Gastroesophageal sphincter (tissue), 3 donors: ENCODE measurements at regions not wholly inside any gene's neighbourhood (a gene's known extent, or its start where the extent isn't known, plus 50 kb on each side); places are given as distances from the start of the nearest gene placed in this dataset.

Source experiments
- POLR2AphosphoS5 ChIP-seq: sonication (generic); formaldehyde crosslinking; IDR thresholded peaks from one replicate; pipeline ENCODE4 v1.6.1; 2017; ENCODE audit warnings: antibody characterized with exemption
- TF ChIP-seq, protein P1 (sequence below), 4 experiments: fragments of 200-600 bp in 2 of 4; fragments of 450-650 bp in 2 of 4; sonication (generic) in 1 of 4; IDR thresholded peaks; one replicate each; pipeline ENCODE4 v1.5.1; 2017 to 2019; ENCODE audit warnings: antibody characterized with exemption in 4 of 4, mild to moderate bottlenecking in 2 of 4, moderate library complexity in 2 of 4

DNA sequence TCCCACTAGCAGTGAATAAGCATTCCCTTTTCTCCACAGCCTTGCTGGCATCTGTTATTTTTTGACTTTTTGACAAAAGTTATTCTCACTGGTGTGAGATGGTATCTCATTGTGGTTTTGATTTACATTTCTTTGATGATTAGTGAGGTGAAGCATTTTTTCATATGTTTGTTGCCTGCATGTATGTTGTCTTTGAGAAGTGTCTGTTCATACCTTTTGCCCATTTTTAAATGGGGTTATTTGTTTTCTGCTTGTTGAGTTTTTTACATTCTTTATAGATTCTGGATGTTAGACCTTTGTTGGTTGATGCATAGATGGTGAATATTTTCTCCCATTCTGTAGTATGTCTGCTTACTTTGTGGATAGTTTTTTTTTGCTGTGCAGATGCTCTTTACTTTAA, 171.7 kb downstream of the SREK1 start:
- TF ChIP-seq, protein P1, sequence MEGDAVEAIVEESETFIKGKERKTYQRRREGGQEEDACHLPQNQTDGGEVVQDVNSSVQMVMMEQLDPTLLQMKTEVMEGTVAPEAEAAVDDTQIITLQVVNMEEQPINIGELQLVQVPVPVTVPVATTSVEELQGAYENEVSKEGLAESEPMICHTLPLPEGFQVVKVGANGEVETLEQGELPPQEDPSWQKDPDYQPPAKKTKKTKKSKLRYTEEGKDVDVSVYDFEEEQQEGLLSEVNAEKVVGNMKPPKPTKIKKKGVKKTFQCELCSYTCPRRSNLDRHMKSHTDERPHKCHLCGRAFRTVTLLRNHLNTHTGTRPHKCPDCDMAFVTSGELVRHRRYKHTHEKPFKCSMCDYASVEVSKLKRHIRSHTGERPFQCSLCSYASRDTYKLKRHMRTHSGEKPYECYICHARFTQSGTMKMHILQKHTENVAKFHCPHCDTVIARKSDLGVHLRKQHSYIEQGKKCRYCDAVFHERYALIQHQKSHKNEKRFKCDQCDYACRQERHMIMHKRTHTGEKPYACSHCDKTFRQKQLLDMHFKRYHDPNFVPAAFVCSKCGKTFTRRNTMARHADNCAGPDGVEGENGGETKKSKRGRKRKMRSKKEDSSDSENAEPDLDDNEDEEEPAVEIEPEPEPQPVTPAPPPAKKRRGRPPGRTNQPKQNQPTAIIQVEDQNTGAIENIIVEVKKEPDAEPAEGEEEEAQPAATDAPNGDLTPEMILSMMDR (IDR thresholded peaks at IDR 0.05) = no peak
- no peak for TF ChIP-seq POLR2AphosphoS5
